Mucosa of descending colon (tissue), 3 donors: ENCODE measurements at regions not wholly inside any gene's neighbourhood (a gene's known extent, or its start where the extent isn't known, plus 50 kb on each side); places are given as distances from the start of the nearest gene placed in this dataset.

Source experiments
- ATAC-seq: fragments of 200-7000 bp; cut with Tn5 transposase; one replicate; pipeline ENCODE4 v1.9.1; 2020; ENCODE audit warnings: mild to moderate bottlenecking, moderate library complexity
- DNase-seq, 3 donors: peaks; one replicate each; pipeline ENCODE4 v3.0.0-alpha.2; 2020
- H3K36me3 ChIP-seq: fragments of 200-600 bp; one replicate; pipeline ENCODE4 v1.8.0; 2021; ENCODE audit warnings: low read depth, mild to moderate bottlenecking
- H3K4me1 ChIP-seq: fragments of 200-600 bp; one replicate; pipeline ENCODE4 v1.8.0; 2021; ENCODE audit warnings: low read depth, mild to moderate bottlenecking
- H3K4me3 ChIP-seq: fragments of 200-600 bp; one replicate; pipeline ENCODE4 v1.8.0; 2021; ENCODE audit warnings: mild to moderate bottlenecking
- H3K9me3 ChIP-seq: fragments of 200-600 bp; one replicate; pipeline ENCODE4 v1.8.0; 2021; ENCODE audit warnings: mild to moderate bottlenecking
- intact Hi-C, 2 donors: fragments of 100-400 bp; cut with DNase I in 1 of 2; cut with micrococcal nuclease in 1 of 2; formaldehyde crosslinking; loops; one replicate each; pipeline versions ENCODE4 v1.11.0 to v1.11.1; 2022; cut with DNase I, micrococcal nuclease
- TF ChIP-seq, protein P1 (sequence below): fragments of 200-600 bp; IDR thresholded peaks from one replicate; pipeline ENCODE4 v1.8.0; 2022; ENCODE audit warnings: antibody characterized with exemption, mild to moderate bottlenecking
- donor health status: DM: no; HTN: no; CAD: no; lungs with moderate emphysema.
- donor health status: DM: no; HTN: no; CAD: no.
- donor health status: DM: no; HTN: yes; CAD: no.

DNA sequence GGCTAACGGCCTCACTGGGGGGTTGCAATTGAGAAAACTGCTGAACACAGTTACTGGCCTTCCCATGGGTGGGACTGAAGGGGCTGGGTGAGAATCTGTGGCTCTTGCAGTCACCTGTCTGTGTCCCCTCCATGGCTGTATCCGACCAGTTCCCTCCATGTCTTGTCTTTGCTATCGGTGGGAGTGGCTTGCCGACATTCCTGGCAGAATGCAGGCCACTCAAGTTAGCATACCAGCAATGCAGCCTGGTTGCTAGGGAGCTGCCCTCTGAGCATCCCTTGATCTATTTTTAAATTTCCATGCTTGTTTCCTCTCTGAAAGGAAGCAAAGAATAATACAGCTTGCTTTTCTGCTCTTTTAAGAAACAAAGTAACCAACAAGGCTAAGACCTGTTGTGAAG is 1509.7 kb upstream of the WWC1 start:
- Histone ChIP-seq H3K9me3 (peaks cover 16% of the 10 kb centered on the region), H3K4me3 (no peak overlapping the region), H3K36me3 (no peaks in the 10 kb centered on the region), H3K4me1 (no peaks in the 10 kb centered on the region)
- TF ChIP-seq, protein P1, sequence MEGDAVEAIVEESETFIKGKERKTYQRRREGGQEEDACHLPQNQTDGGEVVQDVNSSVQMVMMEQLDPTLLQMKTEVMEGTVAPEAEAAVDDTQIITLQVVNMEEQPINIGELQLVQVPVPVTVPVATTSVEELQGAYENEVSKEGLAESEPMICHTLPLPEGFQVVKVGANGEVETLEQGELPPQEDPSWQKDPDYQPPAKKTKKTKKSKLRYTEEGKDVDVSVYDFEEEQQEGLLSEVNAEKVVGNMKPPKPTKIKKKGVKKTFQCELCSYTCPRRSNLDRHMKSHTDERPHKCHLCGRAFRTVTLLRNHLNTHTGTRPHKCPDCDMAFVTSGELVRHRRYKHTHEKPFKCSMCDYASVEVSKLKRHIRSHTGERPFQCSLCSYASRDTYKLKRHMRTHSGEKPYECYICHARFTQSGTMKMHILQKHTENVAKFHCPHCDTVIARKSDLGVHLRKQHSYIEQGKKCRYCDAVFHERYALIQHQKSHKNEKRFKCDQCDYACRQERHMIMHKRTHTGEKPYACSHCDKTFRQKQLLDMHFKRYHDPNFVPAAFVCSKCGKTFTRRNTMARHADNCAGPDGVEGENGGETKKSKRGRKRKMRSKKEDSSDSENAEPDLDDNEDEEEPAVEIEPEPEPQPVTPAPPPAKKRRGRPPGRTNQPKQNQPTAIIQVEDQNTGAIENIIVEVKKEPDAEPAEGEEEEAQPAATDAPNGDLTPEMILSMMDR: no peak
- ATAC-seq (no peak), DNase-seq (no peak)
- intact Hi-C loops: no loop called here

DNA sequence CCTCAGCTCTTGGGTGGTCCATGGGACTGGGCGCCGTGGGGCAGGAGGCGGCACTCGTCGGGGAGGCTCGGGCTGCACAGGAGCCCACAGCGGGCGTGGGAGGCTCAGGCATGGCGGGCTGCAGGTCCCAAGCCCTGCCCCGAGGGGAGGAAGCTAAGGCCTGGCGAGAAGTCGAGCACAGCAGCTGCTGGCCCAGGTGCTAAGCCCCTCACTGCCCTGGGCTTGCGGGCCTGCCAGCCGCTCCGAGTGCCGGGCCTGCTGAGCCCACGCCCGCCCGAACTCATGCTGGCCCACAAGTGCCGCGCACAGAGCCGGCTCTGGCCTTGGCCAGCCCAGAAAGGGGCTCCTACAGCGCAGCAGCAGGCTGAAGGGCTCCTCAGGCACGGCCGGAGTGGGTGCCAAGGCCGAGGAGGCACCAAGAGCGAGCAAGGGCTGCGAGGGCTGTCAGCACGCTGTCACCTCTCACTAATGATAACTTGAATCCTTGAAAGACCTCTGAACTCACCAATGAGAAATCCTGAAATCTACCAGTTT is 1506.8 kb upstream of the WWC1 start:
- no peak overlapping the region for H3K4me3 ChIP-seq
- TF ChIP-seq, protein P1: no peak
- H3K36me3 ChIP-seq: no peaks in the 10 kb centered on the region
- DNase-seq (no peak), ATAC-seq (no peak)
- H3K4me1 ChIP-seq: no peaks in the 10 kb centered on the region
- intact Hi-C loops: no loop called here
- H3K9me3 ChIP-seq: peaks cover 16% of the 10 kb centered on the region

DNA sequence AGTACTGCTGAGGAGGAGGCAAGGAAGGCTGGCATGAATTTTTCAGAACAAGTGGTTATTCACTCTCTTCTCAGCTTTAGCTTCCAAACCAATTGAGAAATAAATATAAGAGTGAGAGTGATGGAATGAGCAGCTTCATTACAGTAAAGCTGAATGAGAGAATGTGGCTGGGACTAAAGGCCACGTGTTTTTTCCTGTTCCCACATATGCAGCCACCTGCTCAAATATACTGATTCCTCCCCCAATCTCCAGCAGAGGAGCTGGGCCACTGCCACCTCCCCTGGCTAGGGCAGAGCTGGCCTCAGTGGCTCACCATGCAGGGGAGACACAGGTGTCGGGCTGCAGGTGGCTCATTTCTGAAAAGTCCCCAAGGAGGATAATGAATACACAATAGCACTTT is 1505.3 kb upstream of the WWC1 start:
- H3K9me3 ChIP-seq: peaks cover 16% of the 10 kb centered on the region
- ATAC-seq (no peak), DNase-seq (no peak)
- TF ChIP-seq, protein P1: no peak
- no peaks in the 10 kb centered on the region for H3K4me1 ChIP-seq
- no peaks in the 10 kb centered on the region for H3K36me3 ChIP-seq
- H3K4me3 ChIP-seq: no peak overlapping the region
- intact Hi-C loops: no loop called here

DNA sequence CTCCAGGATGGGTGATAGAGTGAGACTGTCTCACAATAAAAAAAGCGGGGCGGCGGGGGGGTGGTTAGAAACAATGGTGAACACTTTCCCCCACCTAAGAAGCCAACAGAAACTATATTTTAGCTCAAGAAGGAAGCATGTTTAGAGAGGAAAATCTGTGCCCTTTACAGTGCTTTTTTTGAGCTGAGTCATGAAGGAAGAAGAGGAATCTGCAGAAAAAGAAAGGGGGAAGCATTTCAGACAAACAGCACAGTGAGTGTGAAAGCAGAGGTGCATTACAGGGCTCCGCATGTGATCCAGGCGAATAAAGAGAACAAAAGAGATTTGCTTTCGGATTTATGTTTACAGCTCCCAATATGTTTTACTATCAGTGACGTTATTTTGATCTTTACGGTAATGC is 1504.6 kb upstream of the WWC1 start:
- no peak for ATAC-seq
- no peaks in the 10 kb centered on the region for H3K36me3 ChIP-seq
- no peak for DNase-seq
- H3K4me3 ChIP-seq: no peak overlapping the region
- H3K4me1 ChIP-seq: no peaks in the 10 kb centered on the region
- peaks cover 17% of the 10 kb centered on the region for H3K9me3 ChIP-seq
- intact Hi-C loops: no loop called here
- TF ChIP-seq, protein P1: no peak

DNA sequence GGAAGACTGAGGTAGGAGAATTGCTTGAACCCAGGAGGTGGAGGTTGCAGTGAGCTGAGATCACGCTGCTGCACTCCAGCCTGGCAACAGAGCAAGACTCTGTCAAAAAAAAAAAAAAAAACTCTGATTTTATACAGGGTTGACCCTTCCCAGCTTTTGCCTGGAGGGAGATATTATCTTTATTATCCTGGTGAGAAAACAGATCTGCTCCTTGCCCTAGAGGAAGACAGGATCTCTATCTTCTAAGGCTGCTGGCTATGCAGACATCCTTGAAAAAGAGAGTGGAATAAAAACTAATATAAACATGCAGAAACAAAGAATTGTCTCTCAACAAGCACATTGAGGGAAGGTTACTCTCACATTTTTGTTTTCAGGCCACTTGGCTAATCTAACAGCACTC is 1503.4 kb upstream of the WWC1 start:
- no peak overlapping the region for H3K4me3 ChIP-seq
- DNase-seq (no peak), ATAC-seq (no peak)
- intact Hi-C loops: no loop called here
- H3K36me3 ChIP-seq: no peaks in the 10 kb centered on the region
- no peaks in the 10 kb centered on the region for H3K4me1 ChIP-seq
- TF ChIP-seq, protein P1: no peak
- peaks cover 23% of the 10 kb centered on the region for H3K9me3 ChIP-seq

DNA sequence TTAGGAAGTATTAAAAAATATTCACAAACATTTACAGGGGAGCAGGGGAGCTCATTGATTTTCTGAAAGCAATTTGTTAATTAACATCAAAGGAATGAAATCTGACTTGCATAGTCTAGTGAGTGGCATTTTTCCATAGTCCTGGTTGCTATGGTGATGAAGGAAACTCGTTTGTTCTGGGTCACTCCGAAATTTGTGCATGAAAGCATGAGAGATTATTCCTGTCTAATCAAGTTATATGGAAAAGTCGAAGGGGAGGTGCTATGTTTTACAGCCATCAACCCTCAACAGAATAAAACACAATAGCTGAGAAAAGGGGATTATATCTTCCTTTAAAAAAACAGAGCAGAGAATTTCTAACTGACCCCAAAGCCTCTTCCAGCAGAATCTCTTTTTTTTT is 1495.7 kb upstream of the WWC1 start:
- peaks cover 17% of the 10 kb centered on the region for H3K9me3 ChIP-seq
- ATAC-seq: no peak
- H3K4me1 ChIP-seq: no peaks in the 10 kb centered on the region
- H3K4me3 ChIP-seq: no peak overlapping the region
- TF ChIP-seq, protein P1: no peak
- H3K36me3 ChIP-seq: no peaks in the 10 kb centered on the region
- intact Hi-C loops: no loop called here
- no peak for DNase-seq
